ENCODE measurements at regions not wholly inside any gene's neighbourhood (a gene's known extent, or its start where the extent isn't known, plus 50 kb on each side); places are given as distances from the start of the nearest gene placed in this dataset.
"Not testable (repeated sequence)": the region's sequence is repeated elsewhere in the genome, so short reads cannot be mapped to it uniquely, and the experiment has no call there.

- no peak for DNase-seq
Observed at GRCh38 chr15:87527875-87528274, 728.7 kb downstream of the NTRK3 start.

- no peak for DNase-seq
Observed at GRCh38 chr15:87527416-87527815, 729.1 kb downstream of the NTRK3 start.

GRCh38 chr15:87523516-87523915 lies 733.0 kb downstream of the NTRK3 start:
- DNase-seq = no peak

GRCh38 chr15:87522997-87523396 lies 733.5 kb downstream of the NTRK3 start:
- no peak for DNase-seq

DNA sequence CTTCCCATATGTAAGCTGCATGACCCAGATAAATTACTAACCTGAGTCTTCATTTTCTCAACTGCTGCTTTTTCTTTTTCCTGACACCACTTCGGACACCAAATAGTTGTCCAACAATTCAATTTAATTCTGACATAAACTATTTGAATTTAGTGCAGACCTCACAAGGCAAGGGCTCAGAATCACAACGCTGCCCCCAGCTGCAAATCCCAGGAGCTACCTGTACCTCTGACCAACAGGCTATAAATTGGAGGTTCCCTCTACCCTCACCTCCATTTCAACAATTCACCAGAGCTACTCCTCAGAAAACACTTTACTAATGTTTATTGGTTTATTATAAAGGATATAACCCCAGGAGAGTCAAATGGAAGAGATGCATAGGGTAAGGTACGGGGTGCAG lies 737.6 kb downstream of the NTRK3 start:
- no peak for DNase-seq

DNA sequence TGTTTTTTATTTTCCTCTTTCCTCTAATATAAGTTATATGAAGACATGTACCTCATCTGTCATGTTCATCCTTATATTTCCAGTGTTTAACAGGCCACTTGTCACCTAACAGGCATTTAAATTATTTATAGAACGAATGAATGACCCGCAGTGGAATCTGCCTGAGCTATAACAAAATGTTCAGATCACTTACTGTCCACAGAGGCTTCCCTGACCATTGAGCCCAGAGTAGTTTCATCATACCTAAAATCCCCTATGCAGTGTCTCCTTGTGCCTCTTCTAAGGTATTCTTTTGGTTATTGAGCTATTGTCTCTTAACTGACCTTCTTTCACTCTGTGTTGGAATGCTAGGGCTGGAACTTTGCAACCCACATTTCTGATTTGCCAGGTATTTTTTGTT lies 748.5 kb downstream of the NTRK3 start:
- DNase-seq = no peak

GRCh38 chr15:87502173-87502572 lies 754.4 kb downstream of the NTRK3 start:
- DNase-seq = no peak

GRCh38 chr15:87500240-87500639 lies 756.3 kb downstream of the NTRK3 start:
- no peak for DNase-seq

DNA sequence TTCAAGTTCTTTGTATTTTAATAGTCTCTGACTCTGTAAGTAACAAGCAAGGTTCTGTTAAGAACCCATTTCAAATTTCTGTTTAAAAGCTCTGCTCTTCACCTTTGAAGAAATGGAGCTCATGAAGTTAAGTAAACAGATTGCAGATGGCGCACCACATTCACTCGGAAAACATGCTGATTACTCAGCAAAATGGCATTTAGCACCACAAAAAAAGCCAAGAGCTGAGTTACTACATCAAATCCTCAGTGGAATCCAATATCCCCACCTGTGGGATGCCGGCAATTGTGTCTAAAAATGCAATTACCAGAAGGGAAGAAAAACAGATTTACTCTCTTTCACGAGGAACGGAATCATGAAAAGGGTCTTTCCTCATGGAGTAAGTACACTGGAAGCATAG lies 758.0 kb downstream of the NTRK3 start:
- no peak for DNase-seq

- DNase-seq = no peak
Observed at GRCh38 chr15:87496795-87497194, 759.7 kb downstream of the NTRK3 start.

DNA sequence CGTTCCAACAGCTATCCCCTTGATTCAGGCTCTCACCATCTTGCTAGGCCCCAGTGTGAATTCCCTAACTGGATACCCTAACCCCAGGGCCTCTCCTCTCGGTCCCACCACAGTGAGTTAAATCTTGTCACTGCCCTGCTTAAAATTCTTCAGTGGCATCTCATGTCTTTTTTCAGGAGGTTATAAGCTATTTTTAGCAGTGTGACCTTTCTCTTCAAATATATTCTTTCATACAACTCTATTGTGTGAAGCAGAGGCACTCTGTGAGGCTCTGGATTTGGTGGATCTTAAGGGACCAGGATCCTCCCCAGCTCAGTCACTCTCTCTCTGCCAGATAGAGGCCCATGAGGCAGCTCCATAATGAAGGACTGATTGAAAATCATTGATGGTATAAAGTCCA lies 760.4 kb downstream of the NTRK3 start:
- no peak for DNase-seq

GRCh38 chr15:87493803-87494202 lies 762.7 kb downstream of the NTRK3 start:
- DNase-seq = no peak

- DNase-seq = no peak
Observed at GRCh38 chr15:87492321-87492720, 764.2 kb downstream of the NTRK3 start.

DNA sequence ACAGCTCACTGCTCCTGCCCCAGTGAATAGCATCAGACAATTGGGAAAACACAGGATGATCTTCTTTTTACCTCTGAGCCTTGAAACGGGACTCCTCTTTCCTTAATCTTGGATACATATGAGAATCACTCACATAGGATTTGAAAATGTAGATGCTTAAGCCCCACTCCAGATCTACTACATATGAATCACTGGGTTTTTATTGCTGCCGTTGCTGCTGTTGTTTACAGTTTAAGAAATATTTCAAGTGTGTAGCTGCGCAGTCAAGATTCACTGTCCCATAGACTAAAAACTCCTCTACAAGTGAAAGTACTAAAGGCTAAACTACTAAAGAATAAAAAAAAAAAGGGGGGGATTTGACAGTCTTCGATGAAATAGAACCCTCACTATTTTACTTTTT lies 765.9 kb downstream of the NTRK3 start:
- no peak for DNase-seq

- no peak for DNase-seq
Observed at GRCh38 chr15:87489902-87490665, 766.5 kb downstream of the NTRK3 start.

DNA sequence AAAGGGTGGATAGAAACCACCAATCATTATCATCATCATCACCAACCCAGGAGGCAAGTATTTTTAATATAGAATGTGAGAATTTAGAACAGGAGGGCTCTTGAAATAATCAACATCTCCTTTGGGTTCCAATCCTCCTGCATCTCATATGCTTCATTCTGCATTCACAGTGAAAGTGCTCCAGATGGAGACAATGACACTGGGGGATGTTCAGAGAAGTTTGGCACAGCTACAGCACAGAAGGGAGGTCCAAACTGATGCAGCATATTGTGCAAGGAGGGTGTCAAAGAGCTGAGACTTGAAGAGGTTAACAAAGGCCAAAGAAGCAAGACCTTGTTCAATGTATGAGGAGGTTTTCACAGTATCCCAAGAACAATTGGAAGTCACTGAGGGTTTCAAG lies 767.1 kb downstream of the NTRK3 start:
- no peak for DNase-seq

DNA sequence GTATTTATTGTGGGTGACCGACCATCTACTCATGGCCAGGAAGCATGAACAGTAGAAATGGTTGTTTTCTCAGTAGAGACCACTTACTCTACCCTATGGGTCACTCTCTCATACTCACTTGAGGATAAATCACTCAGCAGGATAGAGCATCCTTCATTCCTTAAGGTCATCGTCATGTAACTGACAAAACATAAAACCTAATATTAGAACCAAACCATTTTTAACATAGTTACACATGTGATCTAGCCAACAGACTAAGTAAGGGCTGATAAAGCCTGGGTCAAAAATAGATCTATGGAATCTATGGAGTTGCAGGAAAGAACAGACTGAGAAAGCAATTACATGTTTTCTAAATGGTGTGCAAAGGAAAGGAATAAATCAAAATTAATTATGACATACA lies 769.1 kb downstream of the NTRK3 start:
- no peak for DNase-seq

- DNase-seq = no peak
Observed at GRCh38 chr15:87483468-87483867, 773.1 kb downstream of the NTRK3 start.

DNA sequence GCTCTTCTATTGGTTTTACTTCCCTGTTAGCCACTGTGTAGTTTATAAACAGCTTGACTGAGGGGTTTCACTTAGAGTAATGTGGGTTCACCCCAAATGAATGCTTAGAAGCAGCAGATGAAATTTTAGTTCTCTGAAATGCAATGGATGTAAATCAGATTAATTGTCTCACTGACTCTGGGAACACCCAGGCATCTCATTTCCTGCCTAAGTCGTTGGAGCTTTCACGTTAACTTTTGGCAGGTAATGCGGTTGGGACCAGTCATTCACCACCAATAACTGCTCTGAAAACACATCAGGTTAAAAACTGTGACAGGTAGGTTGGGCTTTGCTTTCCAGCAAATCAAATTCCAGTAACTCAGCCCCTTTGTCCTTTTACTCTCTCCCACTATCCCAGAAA lies 775.4 kb downstream of the NTRK3 start:
- DNase-seq = no peak

DNA sequence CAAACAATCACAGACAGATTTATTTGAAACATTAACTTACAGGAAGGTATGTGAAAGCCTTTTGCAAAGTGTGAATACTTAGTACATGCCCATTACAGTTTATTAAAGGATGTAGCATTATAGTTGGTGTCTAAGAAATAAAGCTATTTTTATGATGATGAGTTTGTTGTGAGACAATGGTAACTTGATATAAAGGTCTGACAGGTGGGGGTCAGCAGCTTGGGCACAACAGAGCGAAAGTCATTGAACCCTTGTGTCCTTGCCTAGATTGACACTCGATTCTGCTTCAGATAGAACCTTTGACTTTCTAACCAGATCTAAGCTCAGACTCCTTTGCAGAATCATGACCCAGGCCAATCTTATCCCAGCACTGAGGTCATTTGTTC lies 777.9 kb downstream of the NTRK3 start:
- DNase-seq = no peak

GRCh38 chr15:87477737-87478686 lies 778.5 kb downstream of the NTRK3 start:
- no peak for DNase-seq

GRCh38 chr15:87477026-87477425 lies 779.5 kb downstream of the NTRK3 start:
- no peak for DNase-seq

GRCh38 chr15:87470923-87471322 lies 785.6 kb downstream of the NTRK3 start:
- DNase-seq = no peak

DNA sequence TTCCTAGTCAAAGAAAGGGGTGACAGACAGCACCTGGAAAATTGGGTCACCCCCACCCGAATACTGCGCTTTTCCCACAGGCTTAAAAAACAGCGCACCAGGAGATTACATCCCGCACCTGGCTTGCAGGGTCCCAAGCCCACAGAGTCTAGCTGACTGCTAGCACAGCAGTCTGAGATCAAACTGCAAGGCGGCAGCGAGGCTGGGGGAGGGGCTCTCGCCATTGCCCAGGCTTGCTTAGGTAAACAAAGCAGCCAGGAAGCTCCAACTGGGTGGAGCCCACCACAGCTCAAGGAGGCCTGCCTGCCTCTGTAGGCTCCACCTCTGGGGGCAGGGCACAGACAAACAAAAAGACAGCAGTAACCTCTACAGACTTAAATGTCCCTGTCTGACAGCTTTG lies 792.6 kb downstream of the NTRK3 start:
- DNase-seq = not testable (repeated sequence)

All from stimulated activated CD8-positive, alpha-beta memory T cell treated with anti-CD3 and anti-CD28 coated beads, Interleukin-4, amount 100 ng/mL, for 48 hours (primary cell).